ENCODE measurements at regions not wholly inside any gene's neighbourhood (a gene's known extent, or its start where the extent isn't known, plus 50 kb on each side); places are given as distances from the start of the nearest gene placed in this dataset.

DNA sequence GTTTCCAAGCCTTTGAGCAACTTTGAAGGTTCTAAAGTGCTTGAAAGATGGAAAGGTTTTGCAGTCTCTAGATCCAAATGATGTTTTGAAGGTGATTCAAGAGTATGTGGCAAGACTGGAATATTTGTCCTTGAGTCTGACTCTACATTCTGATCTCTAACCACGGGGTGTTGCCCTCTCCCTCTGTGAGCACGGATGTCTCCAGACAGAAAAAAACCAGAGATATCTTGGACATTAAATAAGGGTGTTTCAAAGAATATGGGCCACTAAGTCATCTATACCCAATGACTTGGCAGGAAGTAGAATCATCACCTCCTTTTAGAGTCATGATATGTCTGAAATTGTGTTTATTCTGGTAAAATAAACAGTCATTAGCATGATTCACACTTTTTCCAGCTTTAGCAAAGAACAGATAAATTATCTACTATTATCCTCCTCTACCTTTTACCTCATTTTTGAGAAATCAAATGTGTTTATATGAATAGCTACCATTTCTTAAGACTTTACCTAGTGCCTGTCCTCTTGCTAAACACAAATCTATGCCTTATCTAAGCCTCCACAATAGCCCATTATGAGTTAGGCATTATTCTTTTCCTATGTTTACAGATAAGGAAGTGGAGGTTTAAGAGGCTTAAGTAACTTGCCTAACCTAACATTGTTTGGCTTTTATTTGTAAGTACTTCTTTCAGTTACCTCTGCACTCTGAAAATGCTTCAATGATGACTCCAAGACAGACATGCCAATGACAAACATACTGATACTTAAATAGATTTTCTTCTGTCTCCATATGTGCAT, 384.4 kb downstream of the BMP2 start:
- no peak for TF ChIP-seq SMARCC2 (IDR thresholded peaks at IDR 0.05)
- TF ChIP-seq, protein P1, sequence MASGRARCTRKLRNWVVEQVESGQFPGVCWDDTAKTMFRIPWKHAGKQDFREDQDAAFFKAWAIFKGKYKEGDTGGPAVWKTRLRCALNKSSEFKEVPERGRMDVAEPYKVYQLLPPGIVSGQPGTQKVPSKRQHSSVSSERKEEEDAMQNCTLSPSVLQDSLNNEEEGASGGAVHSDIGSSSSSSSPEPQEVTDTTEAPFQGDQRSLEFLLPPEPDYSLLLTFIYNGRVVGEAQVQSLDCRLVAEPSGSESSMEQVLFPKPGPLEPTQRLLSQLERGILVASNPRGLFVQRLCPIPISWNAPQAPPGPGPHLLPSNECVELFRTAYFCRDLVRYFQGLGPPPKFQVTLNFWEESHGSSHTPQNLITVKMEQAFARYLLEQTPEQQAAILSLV (CRISPR knock-in tag; IDR thresholded peaks at IDR 0.05; ENCODE audit: borderline replicate concordance): no peak
